ENCODE measurements at regions not wholly inside any gene's neighbourhood (a gene's known extent, or its start where the extent isn't known, plus 50 kb on each side); places are given as distances from the start of the nearest gene placed in this dataset.

DNA sequence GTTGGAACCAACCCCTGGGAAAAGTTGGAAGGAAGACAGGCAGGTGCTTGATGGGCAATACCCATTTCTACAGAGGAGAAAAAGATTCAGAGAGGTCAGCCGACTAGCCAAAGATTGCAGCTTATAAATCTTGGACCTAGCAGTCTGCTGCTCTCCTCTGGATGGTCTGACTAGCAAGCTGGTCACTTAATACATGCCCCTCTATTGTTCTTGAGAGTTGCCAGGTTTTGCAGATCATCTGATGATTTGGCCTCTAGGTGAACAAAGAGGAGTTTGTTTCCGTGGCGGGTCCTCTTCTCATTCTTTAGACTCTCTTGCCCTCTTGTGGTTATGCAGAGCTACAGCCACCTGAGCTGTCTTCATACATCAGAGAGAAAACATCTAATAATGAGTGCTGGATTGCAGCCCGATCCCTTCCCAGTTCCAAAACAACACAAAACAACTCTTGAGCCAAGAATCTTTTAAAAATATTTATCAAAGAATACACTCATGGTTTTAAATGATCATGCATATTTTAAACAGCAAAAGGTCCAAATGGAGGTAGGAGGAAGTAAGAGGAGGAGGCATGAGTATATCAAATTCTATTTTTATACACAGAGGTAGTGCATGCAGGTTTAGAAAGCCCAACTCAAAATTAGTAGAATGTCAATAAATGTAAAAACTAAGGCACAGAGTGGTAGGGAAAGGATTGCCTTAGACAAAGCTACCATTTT lies 115.7 kb downstream of the SLC30A10 start:
- H3K79me2 ChIP-seq (ENCODE audit: control insufficient read depth, insufficient read depth, low read length): no peaks in the 10 kb centered on the region
- SMC1A ChIA-PET (ENCODE audit: uncharacterized antibody, unreplicated experiment): interaction anchor here (0.7 to 1.6 kb wide), 6 partner anchors 144 to 1472 kb away, joined by 3 to 7 read pairs (median 3); no protein-coding TSS in a partner anchor
- WGBS (ENCODE audit: insufficient coverage, insufficient replicate concordance, low lambda C conversion rate, missing lambda C conversion rate): 23% methylated on average over 4 of the region's 4 CpGs
- H3K4me2 ChIP-seq (ENCODE audit: control insufficient read depth, insufficient read depth): no peak overlapping the region
- H3K27me3 ChIP-seq (replicated peaks in 1 of 2; ENCODE audit: control insufficient read depth in 2 of 2, insufficient read depth in 2 of 2, low read length in 1 of 2): peaks cover 0 to 4% of the 10 kb centered on the region in 2 experiments; a peak in 3 of 4 replicates
- no peaks in the 10 kb centered on the region for H3K36me3 ChIP-seq (ENCODE audit: control insufficient read depth in 2 of 2, insufficient read depth in 2 of 2, low read length in 1 of 2)
- intact Hi-C loops (cut with micrococcal nuclease; ENCODE audit: unreplicated experiment) (loop anchor here (1.0 to 5.0 kb wide), 6 partner anchors 150 to 1553 kb away; no protein-coding TSS in a partner anchor), in situ Hi-C loops (cut with MboI) (loop anchor here (10.0 kb wide), 1 partner anchor 1468 kb away; the partner anchor contains the start of gene TGFB2)
- H3K27ac ChIP-seq (ENCODE audit: control insufficient read depth, insufficient read depth): no peak overlapping the region
- no peaks in the 10 kb centered on the region for H3K4me1 ChIP-seq (ENCODE audit: control insufficient read depth, insufficient read depth, low read length)
- POLR2A ChIA-PET: no interaction called here
- CTCF ChIA-PET: interaction anchor here (0.6 to 1.8 kb wide), 14 partner anchors 9 to 1483 kb away, joined by 3 to 10 read pairs (median 4); no protein-coding TSS in a partner anchor
- no peak for DNase-seq (ENCODE audit: low read depth, low spot score)
- no peak overlapping the region for H3K4me3 ChIP-seq
- no peak for TF ChIP-seq CBX5 (IDR thresholded peaks at IDR 0.05; ENCODE audit: low read depth)
- TF ChIP-seq, protein P1, sequence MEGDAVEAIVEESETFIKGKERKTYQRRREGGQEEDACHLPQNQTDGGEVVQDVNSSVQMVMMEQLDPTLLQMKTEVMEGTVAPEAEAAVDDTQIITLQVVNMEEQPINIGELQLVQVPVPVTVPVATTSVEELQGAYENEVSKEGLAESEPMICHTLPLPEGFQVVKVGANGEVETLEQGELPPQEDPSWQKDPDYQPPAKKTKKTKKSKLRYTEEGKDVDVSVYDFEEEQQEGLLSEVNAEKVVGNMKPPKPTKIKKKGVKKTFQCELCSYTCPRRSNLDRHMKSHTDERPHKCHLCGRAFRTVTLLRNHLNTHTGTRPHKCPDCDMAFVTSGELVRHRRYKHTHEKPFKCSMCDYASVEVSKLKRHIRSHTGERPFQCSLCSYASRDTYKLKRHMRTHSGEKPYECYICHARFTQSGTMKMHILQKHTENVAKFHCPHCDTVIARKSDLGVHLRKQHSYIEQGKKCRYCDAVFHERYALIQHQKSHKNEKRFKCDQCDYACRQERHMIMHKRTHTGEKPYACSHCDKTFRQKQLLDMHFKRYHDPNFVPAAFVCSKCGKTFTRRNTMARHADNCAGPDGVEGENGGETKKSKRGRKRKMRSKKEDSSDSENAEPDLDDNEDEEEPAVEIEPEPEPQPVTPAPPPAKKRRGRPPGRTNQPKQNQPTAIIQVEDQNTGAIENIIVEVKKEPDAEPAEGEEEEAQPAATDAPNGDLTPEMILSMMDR (IDR thresholded peaks at IDR 0.05 in 2 of 3, conservative IDR thresholded peaks at IDR 0.05 in 1 of 3; ENCODE audit: control insufficient read depth in 2 of 3, extremely low read depth in 1 of 3, insufficient read depth in 1 of 3, low read depth in 3 of 3, low read length in 3 of 3): peak; percentile 77 to 79 (median 79)
- peak; percentile 76; the same call in 1 of the 2 replicates for TF ChIP-seq SMC3 (IDR thresholded peaks at IDR 0.05; ENCODE audit: borderline replicate concordance, low read length)
- peak; percentile 89 for TF ChIP-seq RAD21 (IDR thresholded peaks at IDR 0.05; ENCODE audit: insufficient read depth, low read depth, low read length)
- TF ChIP-seq RUNX3 (IDR thresholded peaks at IDR 0.05; ENCODE audit: low read length): 0 out of 2 replicates have a peak, but pooled peaks have one; percentile 11
- no TSS peak for BruUV-seq (replicated peaks)
- H4K20me1 ChIP-seq (ENCODE audit: control insufficient read depth, insufficient read depth): no peaks in the 10 kb centered on the region
- RAD21 ChIA-PET (ENCODE audit: unreplicated experiment): interaction anchor here (0.6 to 1.2 kb wide), 6 partner anchors 15 to 1554 kb away, joined by 3 to 6 read pairs (median 3); no protein-coding TSS in a partner anchor
- H3K9me3 ChIP-seq (replicated peaks; ENCODE audit: control insufficient read depth, insufficient read depth, low read length): no peaks in the 10 kb centered on the region
- ATAC-seq: peak; percentile 96
- no peak overlapping the region for H3K9ac ChIP-seq (ENCODE audit: control insufficient read depth, insufficient read depth, low read length)
- FAIRE-seq: no peak
- H2AFZ ChIP-seq (ENCODE audit: control insufficient read depth, low read depth, low read length): no peak overlapping the region

Measured in GM12878 (cell line).